A549 (cell line): ENCODE measurements at regions not wholly inside any gene's neighbourhood (a gene's known extent, or its start where the extent isn't known, plus 50 kb on each side); places are given as distances from the start of the nearest gene placed in this dataset.

Experiments used
- ATOH8 ChIP-seq: fragments of 250-450 bp; sonication (Bioruptor Pico); IDR thresholded peaks from 2 replicates; pipeline ENCODE4 v1.5.0; 2020; ENCODE audit warnings: low read depth, mild to moderate bottlenecking, moderate library complexity
- CTCF ChIP-seq: fragments of >200 bp; sonication (Bioruptor Twin); formaldehyde crosslinking; IDR thresholded peaks from 3 replicates; pipeline ENCODE4 v1.5.1; 2016
- EHMT2 ChIP-seq: fragments of 200-600 bp; sonication (generic); IDR thresholded peaks from 2 replicates; pipeline ENCODE4 v1.6.1; 2016; ENCODE audit warnings: antibody characterized with exemption, low read depth, mild to moderate bottlenecking, moderate library complexity
- HOXA7 ChIP-seq: fragments of 250-450 bp; sonication (Bioruptor Pico); IDR thresholded peaks from 2 replicates; pipeline ENCODE4 v1.5.0; 2020; ENCODE audit warnings: mild to moderate bottlenecking, moderate library complexity
- MAFK ChIP-seq: fragments of 450-650 bp; IDR thresholded peaks from 2 replicates; pipeline ENCODE4 v1.6.1; 2014; ENCODE audit not compliant: partially characterized antibody
- MYC ChIP-seq: IDR thresholded peaks from 2 replicates; pipeline ENCODE4 v1.6.1; 2012; ENCODE audit warnings: mild to moderate bottlenecking, inconsistent platforms, low read length, improper control_type of control experiment, borderline replicate concordance
- POLR2A ChIP-seq: IDR thresholded peaks from 2 replicates; pipeline ENCODE4 v1.6.1; 2012; ENCODE audit warnings: mild to moderate bottlenecking, low read length
- REST ChIP-seq: fragments of 200-600 bp; sonication (generic); IDR thresholded peaks from 2 replicates; pipeline ENCODE4 v1.6.1; 2016; ENCODE audit warnings: antibody characterized with exemption, mild to moderate bottlenecking, moderate library complexity
- ZFP36 ChIP-seq: fragments of 450-650 bp; IDR thresholded peaks from 2 replicates; pipeline ENCODE4 v1.6.1; 2014; ENCODE audit warnings: borderline replicate concordance; ENCODE audit not compliant: partially characterized antibody

DNA sequence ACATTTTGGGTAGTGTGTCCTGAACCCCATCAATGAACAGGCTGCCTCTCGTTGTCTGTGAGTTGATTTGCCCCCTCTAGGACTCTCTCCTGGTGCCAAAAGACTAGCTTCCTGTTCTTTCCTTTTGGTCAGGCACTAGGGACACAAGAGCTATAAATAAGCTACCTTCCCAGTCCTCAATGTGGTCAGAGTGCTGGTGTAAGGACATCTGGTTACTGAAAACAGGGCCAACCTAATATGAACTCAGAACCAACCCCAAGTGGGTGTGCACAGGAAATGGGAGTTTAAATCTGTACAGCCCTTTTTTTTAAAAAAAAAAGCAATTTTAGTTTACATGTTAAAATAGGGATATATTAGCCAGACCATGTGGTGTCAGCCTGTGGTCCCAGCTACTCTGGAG is 129.2 kb downstream of the ZIC5 start:
- TF ChIP-seq MYC (no peak), ZFP36 (no peak), CTCF (no peak), POLR2A (no peak), MAFK (no peak), REST (no peak), ATOH8 (no peak), HOXA7 (CRISPR knock-in tag) (no peak), EHMT2 (no peak)
